NB4 (cell line): ENCODE measurements at regions not wholly inside any gene's neighbourhood (a gene's known extent, or its start where the extent isn't known, plus 50 kb on each side); places are given as distances from the start of the nearest gene placed in this dataset.

Source experiments
- DNase-seq: peaks from one replicate; pipeline ENCODE4 v3.0.0; 2010; ENCODE audit warnings: low read depth
- H3K4me3 ChIP-seq: one replicate; pipeline ENCODE4 v1.5.1; 2011; ENCODE audit warnings: mild to moderate bottlenecking, low read depth, low read length, moderate library complexity
- MYC ChIP-seq: IDR thresholded peaks from 2 replicates; pipeline ENCODE4 v1.6.1; 2011; ENCODE audit warnings: low read depth, low read length
- POLR2A ChIP-seq: IDR thresholded peaks from 2 replicates; pipeline ENCODE4 v1.6.1; 2011; ENCODE audit warnings: mild to moderate bottlenecking; ENCODE audit not compliant: insufficient read length; ENCODE audit errors: extremely low read depth
- TF ChIP-seq, protein P1 (sequence below): IDR thresholded peaks from one replicate; pipeline ENCODE4 v1.5.1; 2012; ENCODE audit warnings: low read depth, low read length
- TF ChIP-seq, protein P2 (sequence below): IDR thresholded peaks from 2 replicates; pipeline ENCODE4 v1.6.1; 2011; ENCODE audit warnings: low read depth, low read length

DNA sequence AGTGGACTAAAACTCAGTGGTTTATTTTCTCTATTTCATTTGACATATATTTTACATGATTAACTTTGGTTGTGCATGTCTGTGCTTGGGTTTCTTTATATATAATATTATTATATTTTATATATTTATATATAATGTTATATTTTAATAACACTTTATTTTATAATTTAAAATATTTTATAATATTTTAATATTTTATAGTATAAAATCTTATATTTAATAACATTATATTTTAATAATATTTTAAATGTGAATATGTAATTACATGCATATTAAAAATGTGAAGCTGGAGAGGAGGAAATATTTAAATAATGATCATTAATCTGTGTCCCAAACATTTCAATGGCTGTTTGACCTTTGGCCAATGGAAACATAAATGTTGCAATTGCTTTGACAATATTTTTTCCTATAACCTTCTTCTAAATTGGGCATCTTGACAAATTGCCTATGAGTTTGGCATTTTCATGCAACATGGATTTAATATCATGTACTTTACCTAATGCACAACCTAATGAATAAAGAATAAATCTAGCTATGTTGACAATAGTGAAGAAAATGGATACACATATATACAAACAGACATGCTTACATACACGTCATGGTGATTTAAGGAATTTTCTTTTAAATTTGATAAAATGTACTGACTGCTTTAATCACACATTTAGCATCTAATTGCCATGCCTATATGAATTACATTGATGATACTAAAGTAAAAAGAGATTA is 607.1 kb downstream of the SLITRK6 start:
- no peak overlapping the region for H3K4me3 ChIP-seq
- no peak for DNase-seq
- TF ChIP-seq, protein P1, sequence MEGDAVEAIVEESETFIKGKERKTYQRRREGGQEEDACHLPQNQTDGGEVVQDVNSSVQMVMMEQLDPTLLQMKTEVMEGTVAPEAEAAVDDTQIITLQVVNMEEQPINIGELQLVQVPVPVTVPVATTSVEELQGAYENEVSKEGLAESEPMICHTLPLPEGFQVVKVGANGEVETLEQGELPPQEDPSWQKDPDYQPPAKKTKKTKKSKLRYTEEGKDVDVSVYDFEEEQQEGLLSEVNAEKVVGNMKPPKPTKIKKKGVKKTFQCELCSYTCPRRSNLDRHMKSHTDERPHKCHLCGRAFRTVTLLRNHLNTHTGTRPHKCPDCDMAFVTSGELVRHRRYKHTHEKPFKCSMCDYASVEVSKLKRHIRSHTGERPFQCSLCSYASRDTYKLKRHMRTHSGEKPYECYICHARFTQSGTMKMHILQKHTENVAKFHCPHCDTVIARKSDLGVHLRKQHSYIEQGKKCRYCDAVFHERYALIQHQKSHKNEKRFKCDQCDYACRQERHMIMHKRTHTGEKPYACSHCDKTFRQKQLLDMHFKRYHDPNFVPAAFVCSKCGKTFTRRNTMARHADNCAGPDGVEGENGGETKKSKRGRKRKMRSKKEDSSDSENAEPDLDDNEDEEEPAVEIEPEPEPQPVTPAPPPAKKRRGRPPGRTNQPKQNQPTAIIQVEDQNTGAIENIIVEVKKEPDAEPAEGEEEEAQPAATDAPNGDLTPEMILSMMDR: no peak
- TF ChIP-seq POLR2A (no peak), MYC (no peak)
- TF ChIP-seq, protein P2, sequence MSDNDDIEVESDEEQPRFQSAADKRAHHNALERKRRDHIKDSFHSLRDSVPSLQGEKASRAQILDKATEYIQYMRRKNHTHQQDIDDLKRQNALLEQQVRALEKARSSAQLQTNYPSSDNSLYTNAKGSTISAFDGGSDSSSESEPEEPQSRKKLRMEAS: no peak

DNA sequence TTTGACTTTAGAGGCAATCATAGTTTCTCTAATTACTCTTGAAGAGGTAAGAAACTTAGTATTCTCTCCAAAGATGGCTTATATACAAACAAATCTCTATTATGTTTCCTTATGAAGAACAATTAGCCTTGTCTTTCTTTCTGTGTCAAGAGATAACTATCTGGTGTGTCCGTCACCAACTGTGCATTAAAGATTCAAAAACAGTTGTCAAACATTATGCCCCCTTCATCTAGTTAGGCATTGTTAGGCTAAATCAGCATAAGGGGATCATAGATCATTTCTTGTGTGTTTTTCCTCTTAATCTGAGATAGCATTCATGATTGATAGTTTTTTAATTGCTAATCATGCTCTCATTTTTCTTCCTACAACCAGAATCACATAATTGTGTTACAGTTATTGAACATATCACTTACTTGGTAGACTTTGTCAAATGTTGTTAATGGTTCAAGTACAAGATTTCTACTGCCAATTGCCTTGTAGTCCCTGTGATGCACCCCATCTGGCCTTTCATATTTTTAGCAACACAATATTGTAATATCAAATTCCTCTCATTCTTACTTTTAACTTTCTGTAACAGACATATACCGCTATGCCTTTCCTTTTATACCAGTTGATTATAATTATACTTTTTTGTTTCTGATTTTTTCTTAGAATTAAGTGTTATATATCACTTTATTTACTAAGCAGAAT is 612.7 kb downstream of the SLITRK6 start:
- no peak overlapping the region for H3K4me3 ChIP-seq
- DNase-seq: no peak
- TF ChIP-seq, protein P2: no peak
- TF ChIP-seq MYC: no peak
- TF ChIP-seq POLR2A: no peak
- TF ChIP-seq, protein P1: no peak

DNA sequence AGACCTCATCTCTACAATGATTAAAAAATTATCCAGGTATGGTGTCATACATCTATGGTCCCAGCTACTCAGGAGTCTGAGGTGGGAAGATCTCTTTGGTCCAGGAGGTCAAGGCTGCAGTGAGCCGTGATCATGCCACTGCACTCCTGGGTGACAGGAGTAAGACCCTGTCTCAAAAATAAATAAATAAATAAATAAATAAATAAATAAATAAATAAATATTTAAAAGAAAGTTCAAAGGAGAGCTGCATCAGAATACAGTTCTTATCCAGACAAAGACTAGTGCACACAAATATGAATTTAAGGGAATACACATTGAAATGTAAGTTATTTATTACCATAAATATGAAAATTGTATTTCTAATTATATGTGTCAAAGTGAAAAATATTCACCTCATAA is 624.9 kb downstream of the SLITRK6 start:
- DNase-seq: no peak
- no peak overlapping the region for H3K4me3 ChIP-seq
- TF ChIP-seq POLR2A: no peak
- no peak for TF ChIP-seq MYC
- TF ChIP-seq, protein P2: no peak
- TF ChIP-seq, protein P1: no peak

DNA sequence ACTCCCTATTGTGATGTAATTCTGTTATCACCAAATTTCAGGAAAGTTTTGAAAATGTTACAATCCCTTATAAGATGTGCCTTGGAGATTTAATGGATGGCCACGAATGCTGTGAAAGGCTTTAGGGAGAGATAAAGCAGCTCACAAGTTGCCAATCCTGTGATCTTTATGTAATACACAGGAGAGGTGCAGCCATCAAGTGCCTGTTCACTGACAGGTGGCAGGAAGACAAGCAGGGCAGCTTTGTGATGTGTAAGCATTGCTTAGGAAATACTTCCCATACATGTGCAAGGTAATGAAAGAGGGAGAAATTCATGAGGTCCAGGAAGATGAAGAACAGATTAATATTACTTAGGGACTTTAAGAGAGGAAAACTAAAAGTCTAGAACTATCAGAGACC is 628.8 kb downstream of the SLITRK6 start:
- DNase-seq: no peak
- TF ChIP-seq, protein P1: no peak
- TF ChIP-seq POLR2A (no peak), MYC (no peak)
- TF ChIP-seq, protein P2: no peak
- H3K4me3 ChIP-seq: no peak overlapping the region

DNA sequence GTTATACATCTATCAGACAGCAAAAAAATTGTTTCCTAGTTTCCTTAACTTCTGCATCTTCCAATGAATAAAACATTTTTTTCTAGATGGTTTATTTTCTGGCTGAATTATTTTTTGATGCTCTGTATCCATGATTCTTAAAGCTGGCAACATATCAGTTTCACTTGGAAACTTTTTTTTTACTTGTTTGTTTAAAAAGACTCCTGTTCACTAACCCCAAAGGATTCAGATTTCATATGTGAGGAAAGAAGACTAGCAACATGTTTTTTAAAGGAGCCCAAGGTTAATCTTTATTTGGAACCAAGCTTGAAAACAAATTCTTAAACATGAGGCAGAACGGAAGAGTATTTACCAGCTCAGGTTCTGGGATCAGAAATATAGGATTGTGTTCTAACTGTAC is 632.3 kb downstream of the SLITRK6 start:
- no peak for DNase-seq

More for the DNA sequence above, 632.3 kb downstream of the SLITRK6 start:
- H3K4me3 ChIP-seq: no peak overlapping the region
- TF ChIP-seq, protein P1: no peak
- no peak for TF ChIP-seq MYC
- TF ChIP-seq POLR2A: no peak
- TF ChIP-seq, protein P2: no peak
